ENCODE measurements at regions not wholly inside any gene's neighbourhood (a gene's known extent, or its start where the extent isn't known, plus 50 kb on each side); places are given as distances from the start of the nearest gene placed in this dataset.
A peak's percentile ranks its signal among the peaks of the same experiment; 100 is the strongest.

- Histone ChIP-seq H3K4me1 (ENCODE audit: control insufficient read depth in 1 of 2, insufficient read depth in 2 of 2, low read length in 2 of 2) (peaks cover 22% of the 10 kb centered on the region in 2 donors), H4K20me1 (ENCODE audit: insufficient read depth, low read length) (no peaks in the 10 kb centered on the region), H3K9ac (ENCODE audit: insufficient read depth, low read length, poor library complexity, severe bottlenecking) (no peak overlapping the region), H3K79me2 (ENCODE audit: insufficient read depth, low read length) (no peaks in the 10 kb centered on the region), H3K36me3 (replicated peaks in 1 of 2; ENCODE audit: control insufficient read depth in 1 of 2, insufficient read depth in 2 of 2, low read length in 2 of 2) (no peaks in the 10 kb centered on the region), H2AFZ (ENCODE audit: insufficient read depth, low read depth, low read length, poor library complexity, severe bottlenecking) (no peak overlapping the region), H3K4me2 (replicated peaks; ENCODE audit: extremely low read depth, low read length, poor library complexity, severe bottlenecking) (no peak overlapping the region), H3K9me3 (replicated peaks in 1 of 2; ENCODE audit: control insufficient read depth in 1 of 2, insufficient read depth in 1 of 2, low read length in 2 of 2) (peaks cover 0 to 6% of the 10 kb centered on the region in 2 donors), H3K27ac (ENCODE audit: low read depth in 1 of 2, low read length in 2 of 2) (no peak overlapping the region), H3K27me3 (ENCODE audit: control insufficient read depth in 2 of 2, insufficient read depth in 2 of 2, low read length in 2 of 2) (peaks cover 34 to 46% of the 10 kb centered on the region in 2 donors), H3K4me3 (replicated peaks in 1 of 3; ENCODE audit: low read depth in 2 of 3, low read length in 3 of 3) (no peak overlapping the region)
- Mint-ChIP-seq H3K4me3 (peak overlapping the region in 1 of 2 donors; percentile 3), H3K4me1 (peaks cover 15% of the 10 kb centered on the region), H3K9me3 (peaks cover 0 to 18% (median 7%) of the 10 kb centered on the region in 7 donors), H3K36me3 (peaks cover 3 to 5% of the 10 kb centered on the region in 2 donors), H3K27ac (no peak overlapping the region), H3K27me3 (ENCODE audit: low read depth in 3 of 3) (peaks cover 41 to 73% (median 58%) of the 10 kb centered on the region in 3 donors)
- no peak for DNase-seq
- intact Hi-C loops (cut with micrococcal nuclease), result no loop called here
- peak; percentile 60 for TF ChIP-seq CTCF (IDR thresholded peaks at IDR 0.05)
- WGBS (ENCODE audit: insufficient coverage), result no CpG with 5 or more reads among the region's 4 CpGs
Measured at GRCh38 chr4:24476282-24476681, 108.1 kb downstream of the DHX15 start.

DNA sequence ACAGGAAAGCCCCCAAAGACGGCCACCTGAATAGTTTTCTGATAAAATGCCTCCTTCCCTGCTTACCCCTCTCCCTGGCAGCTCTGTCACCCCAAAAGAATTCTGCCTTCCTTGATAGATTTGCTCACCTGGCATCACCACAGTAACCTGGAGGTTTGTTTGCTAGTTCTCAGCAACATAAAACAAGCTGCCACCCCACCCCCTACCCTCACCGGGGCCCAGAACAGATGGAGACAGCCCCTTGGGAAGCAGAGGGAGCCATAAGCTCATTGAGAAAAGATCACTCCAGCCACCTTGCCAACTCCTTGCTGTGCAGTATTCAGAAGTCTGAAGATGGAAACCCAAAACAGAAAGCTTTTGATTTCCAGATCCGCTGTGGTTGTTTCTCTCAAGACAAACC lies 108.6 kb downstream of the DHX15 start:
- 74% methylated on average over 2 of the region's 3 CpGs for WGBS (ENCODE audit: insufficient coverage)
- H3K4me3 Mint-ChIP-seq, result no peak overlapping the region
- Histone ChIP-seq H3K4me1 (ENCODE audit: control insufficient read depth in 1 of 2, insufficient read depth in 2 of 2, low read length in 2 of 2) (peaks cover 24 to 28% of the 10 kb centered on the region in 2 donors), H3K9ac (ENCODE audit: insufficient read depth, low read length, poor library complexity, severe bottlenecking) (no peak overlapping the region), H2AFZ (ENCODE audit: insufficient read depth, low read depth, low read length, poor library complexity, severe bottlenecking) (no peak overlapping the region), H4K20me1 (ENCODE audit: insufficient read depth, low read length) (no peaks in the 10 kb centered on the region), H3K36me3 (replicated peaks in 1 of 2; ENCODE audit: control insufficient read depth in 1 of 2, insufficient read depth in 2 of 2, low read length in 2 of 2) (no peaks in the 10 kb centered on the region), H3K4me3 (replicated peaks in 1 of 3; ENCODE audit: low read depth in 2 of 3, low read length in 3 of 3) (no peak overlapping the region), H3K27me3 (ENCODE audit: control insufficient read depth in 2 of 2, insufficient read depth in 2 of 2, low read length in 2 of 2) (peaks cover 38 to 48% of the 10 kb centered on the region in 2 donors), H3K9me3 (replicated peaks in 1 of 2; ENCODE audit: control insufficient read depth in 1 of 2, insufficient read depth in 1 of 2, low read length in 2 of 2) (peaks cover 0 to 7% of the 10 kb centered on the region in 2 donors), H3K79me2 (ENCODE audit: insufficient read depth, low read length) (no peaks in the 10 kb centered on the region), H3K4me2 (replicated peaks; ENCODE audit: extremely low read depth, low read length, poor library complexity, severe bottlenecking) (no peak overlapping the region), H3K27ac (ENCODE audit: low read depth in 1 of 2, low read length in 2 of 2) (no peak overlapping the region)
- peaks cover 3 to 7% of the 10 kb centered on the region in 2 donors for H3K36me3 Mint-ChIP-seq
- no peak for TF ChIP-seq CTCF (IDR thresholded peaks at IDR 0.05)
- peaks cover 0 to 20% (median 9%) of the 10 kb centered on the region in 7 donors for H3K9me3 Mint-ChIP-seq
- intact Hi-C loops (cut with micrococcal nuclease), result no loop called here
- H3K27me3 Mint-ChIP-seq (ENCODE audit: low read depth in 3 of 3), result peaks cover 42 to 78% (median 58%) of the 10 kb centered on the region in 3 donors
- H3K27ac Mint-ChIP-seq, result no peak overlapping the region
- peaks cover 18% of the 10 kb centered on the region for H3K4me1 Mint-ChIP-seq
- no peak for DNase-seq

Data from CD14-positive monocyte (primary cell).